Retina (tissue), 1 donor: ENCODE measurements at regions not wholly inside any gene's neighbourhood (a gene's known extent, or its start where the extent isn't known, plus 50 kb on each side); places are given as distances from the start of the nearest gene placed in this dataset.

Experiments used
- DNase-seq: peaks from one replicate; pipeline ENCODE4 v3.0.0-alpha.2; 2016

DNA sequence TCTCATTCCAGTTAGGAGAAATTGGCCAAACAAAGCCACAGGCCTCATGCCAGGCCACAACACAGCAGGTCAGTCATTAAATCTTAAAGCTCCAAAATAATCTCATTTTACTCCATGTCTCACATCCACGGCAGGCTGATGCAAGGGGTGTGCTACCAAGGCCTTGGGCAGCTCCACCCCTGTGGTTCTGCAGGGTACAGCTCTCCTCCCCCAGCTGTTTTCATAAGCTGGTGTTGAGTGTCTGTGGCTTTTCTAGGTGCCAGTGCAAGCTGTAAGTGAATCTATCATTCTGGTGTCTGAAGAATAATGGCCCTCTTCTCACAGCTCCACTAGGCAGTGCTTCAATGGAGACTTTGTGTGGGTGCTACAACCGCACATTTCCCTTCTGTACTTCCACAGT, 949.2 kb downstream of the TECRL start:
- DNase-seq = no peak

DNA sequence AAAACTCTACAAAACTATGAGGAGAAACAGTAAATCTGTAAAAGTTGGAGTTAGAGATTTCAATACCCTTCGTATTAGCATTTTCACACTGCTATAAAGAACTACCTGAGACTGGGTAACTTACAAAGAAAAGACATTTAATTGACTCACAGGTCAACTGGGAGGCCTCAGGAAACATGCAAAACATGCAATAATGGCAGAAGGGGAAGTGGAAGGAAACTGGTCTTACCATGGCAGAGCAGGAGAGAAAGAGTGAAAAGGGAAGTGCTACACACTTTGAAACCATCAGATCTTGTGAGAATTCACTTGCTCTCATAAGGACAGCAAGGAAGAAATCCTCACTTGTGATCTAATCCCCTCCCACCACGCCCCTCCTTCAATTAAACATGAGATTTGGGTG, 949.9 kb downstream of the TECRL start:
- DNase-seq = no peak

DNA sequence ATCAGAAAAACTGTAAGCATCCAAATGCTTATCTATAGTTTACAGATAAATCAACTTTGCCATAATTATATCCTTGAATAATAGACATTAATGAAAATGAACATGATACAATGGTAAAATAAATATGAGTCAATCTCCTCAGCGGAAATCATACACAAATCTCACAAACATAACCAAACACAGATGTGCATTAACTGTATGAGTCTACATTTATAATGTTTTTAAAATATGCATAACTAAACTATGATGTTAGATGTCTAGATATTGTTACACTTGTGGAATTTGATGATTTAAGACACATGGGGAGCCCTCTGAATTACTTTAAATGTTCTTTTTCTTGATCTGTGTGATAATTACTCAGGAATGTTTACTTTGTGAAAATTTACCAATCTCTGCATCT, 951.2 kb downstream of the TECRL start:
- DNase-seq = no peak

DNA sequence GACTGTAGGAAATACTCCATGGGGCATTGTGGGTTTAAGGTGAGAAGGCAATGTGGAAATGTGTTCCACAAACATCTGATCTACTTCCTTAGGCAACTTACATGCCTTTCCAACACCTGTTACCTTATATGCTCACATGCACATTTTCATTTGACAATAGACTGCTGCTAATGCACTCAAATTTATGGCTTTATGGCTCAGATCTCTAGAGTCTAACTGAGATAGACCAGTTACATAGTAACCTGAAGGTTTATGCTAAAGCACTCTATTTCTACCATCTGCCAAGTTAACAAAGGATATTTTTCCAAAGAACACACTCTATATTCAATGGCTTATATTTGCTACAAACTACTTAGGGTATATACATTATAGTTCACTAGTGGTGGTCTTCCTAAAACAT, 969.0 kb downstream of the TECRL start:
- no peak for DNase-seq

DNA sequence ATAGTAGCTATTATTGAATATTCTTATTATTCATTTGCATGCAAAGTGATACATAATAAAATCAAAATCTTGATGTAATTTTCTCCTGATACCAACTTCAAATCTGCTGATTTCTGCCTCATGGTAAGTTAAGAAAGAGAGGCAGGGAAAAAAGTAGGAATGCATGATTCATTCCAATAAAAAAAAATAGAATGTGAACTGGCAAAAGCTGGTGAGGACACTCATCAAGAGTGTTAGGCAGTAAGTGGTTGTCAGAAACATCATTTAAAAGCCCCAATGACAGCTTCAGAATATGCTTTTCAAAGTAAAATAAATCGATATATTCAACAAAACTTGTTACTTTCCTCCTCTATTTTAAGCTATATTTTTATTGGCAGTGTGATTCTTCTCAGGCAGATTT, 979.1 kb downstream of the TECRL start:
- no peak for DNase-seq

DNA sequence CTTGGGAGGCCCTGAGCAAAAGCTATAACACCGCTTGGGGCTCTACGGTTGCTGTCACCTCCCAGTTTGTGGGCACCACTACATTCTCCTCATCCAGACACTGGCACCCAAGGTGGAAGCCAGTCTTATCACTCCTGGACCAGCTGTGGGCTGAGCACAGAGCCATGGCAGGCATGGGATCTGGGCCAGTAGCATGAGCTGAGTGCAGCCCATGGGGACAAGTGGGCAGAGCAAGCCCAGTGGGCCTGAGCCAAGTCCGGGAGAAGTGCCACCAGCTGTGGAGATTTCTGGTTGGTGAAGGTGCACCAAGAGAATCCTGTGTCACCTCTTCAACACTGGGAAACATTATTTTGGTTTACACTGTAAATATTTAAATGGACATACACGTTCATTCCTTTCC, 1013.0 kb downstream of the TECRL start:
- DNase-seq = no peak

DNA sequence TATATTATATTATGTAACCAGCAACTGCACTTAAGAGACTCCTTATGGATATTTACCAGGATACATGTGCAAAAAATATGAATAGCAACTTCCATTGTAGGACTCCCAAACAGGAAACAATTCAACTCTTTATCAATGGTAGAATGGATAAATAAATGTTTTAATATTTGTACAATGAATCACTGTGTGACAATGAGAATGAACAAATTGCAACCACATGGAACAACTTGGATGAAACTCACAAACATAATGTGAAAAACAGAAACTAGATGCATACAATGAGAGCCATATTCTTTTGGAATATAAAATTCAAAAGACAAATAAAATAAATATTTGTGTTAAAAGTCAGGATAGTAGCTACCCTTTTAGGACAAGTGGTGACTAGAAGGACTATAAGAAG, 1015.7 kb downstream of the TECRL start:
- DNase-seq = no peak

DNA sequence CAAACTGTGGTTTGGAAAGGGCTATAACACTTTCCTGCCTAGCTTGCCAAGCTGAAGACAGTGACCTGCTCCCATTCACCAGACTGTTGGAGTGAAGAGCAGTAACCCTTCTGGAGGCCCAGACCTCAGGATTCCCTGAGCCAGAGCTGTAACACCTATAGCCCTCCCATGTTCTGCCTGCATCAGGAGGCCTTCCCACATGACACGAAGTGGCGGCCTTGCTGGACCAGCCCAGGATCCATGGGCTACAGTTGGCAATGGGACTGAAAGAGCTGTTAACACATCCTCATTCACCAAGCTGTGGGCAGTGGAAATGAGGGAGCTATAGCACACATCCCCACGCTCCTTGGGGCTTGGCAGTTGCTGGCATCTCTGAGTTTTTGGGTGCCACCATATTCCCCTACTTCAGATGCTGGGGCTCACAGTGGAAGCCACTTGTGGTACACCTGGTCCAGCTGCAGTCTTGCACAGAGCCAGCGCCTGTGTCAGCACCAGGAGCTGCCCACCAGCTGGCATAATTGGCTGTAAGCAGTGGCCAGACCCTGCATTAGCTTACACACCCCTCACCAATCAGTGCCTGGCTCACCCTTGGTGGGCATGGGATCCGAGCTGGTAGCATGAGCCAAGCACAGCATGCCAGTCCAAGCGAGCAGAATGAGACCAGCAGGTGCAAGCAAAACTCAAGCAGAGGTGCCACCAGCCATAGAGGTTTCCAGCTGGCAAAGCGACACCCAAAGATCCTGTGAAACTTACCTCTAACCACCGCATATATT, 1029.3 kb downstream of the TECRL start:
- DNase-seq = no peak

DNA sequence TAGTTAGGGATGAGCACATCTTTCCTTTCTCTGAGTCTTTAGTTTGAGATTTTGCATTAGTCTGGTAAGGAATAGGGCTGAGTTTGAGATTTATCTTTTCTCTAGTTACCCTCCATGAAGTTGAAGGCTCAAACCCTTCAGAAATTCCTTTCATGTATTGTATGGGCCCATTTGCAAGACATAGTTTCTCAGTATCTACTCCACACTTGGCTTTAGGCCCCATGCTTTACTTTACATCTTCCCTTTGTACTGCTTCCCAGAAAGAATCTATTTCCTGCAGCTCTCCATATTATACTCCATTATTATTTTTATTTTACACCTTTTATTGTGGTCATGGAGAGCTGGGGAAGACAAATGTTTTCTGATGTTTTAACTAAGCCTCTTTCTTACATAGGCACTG, 1038.2 kb downstream of the TECRL start:
- DNase-seq = no peak

DNA sequence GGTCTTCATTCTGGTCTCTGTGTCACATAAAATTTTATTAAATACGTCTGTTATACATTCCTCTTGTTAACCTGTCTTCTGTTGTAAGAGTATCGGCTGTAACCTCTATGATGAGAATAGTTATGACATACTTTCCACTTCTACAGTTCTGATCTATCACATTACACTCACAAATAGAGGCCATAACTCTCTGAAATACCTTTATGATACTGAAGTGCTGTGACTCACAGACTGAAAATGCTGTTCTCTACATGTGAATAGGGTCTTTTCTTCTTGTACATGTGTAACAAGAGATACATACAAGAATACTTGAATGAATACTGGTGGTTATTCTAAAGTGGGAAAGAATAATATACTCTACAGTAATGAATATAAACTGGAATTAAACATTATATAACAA, 1047.6 kb downstream of the TECRL start:
- no peak for DNase-seq

DNA sequence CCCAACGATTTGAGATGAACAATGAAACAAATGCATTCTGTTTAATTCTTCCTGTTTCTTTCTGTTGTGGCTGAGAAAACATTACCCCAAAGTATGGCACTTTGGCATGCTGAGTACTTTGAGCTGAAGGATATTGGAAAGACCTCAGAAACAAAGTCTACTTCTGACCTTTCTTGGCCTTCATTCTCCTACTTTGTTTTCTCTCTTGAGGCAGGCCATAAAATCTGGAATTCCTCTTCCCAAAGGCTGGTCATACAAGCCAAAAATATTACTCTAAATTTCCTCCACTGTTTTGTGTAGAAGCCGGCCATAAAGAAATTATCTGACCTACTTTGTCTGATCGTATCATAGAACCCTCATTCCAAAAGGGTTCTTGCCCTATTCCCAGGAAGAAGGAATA, 1048.2 kb downstream of the TECRL start:
- no peak for DNase-seq

DNA sequence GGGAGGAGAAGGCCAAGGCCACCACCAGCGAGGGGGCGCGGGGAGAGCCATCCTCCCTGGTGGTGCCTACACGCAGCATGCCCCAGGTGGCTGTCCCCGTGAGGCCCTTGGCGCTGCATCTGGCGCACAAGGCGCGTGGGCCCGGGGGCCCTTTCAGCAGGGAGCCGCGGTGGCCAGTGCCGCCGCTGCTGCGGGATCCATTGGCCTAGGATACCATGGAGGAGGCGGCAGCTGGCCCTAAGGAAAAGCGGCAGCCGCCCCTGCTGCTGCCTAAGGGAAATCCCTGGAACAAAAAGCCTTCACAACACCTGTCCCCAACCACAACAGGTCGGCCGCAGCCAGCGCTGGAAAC, 1059.6 kb downstream of the TECRL start:
- DNase-seq = no peak

DNA sequence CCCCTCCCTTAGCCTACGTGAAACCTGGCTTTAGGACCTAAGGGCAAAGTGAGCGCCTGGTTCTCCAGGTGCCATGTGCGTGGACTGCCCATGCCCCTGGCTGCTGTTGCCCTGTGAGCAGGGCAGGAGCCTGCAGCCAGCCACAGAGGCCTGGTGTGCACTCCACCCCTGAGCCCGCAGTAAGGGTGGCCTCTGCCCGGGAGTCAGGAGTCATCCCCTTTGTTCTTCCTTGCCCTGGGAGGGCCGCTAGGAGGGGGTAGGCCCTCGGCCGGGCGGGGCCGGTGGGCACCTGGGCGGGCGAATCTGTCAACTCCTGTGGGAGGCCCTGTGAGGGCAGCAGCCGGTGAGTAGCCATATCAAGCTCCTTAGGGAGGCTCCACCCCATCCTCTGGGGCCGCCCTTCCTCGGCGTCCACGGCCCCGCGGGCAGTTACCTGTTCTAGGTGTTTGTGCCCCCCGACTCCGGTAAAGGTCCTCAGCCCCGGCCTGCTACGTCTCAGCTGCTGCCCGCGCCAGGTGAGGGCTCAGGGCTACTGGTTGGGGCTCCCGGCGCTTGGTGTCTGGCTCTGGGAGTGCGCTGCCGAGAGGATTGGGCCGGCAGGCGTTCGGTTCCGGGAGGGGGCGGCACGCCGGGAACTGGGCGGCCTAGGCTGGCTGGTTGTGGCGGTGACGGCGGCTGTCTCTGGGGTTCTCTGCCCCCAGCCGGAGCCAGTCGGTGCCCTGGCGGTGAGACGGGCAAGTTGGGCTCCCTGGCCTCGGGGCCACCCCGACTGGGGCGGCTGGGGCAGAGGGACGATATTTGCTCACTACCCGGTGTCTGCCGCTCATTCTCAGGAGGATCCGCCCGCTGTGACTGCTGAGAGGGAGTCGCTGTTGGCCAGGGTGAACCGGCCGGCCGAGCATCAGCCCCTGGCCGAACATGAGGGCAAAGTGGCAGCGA, 1060.2 kb downstream of the TECRL start:
- DNase-seq = no peak

DNA sequence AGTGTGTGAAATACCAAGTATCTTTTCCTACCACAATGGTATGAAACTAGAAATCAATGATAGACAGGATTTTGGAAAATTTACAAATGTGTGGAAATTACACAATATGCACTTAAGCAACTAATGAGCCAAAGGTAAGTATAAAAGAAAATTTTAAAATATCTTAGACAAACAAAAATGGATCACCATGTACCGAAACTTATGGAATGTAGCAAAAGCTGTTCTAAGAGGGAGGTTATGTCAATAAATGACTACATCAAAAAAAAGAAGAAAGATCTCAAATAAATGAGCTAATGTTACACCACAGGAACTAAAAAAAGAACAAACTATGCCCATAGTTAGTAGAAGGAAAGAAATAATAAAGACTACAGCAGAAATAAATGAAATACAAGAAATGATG, 1084.1 kb downstream of the TECRL start:
- DNase-seq = no peak

DNA sequence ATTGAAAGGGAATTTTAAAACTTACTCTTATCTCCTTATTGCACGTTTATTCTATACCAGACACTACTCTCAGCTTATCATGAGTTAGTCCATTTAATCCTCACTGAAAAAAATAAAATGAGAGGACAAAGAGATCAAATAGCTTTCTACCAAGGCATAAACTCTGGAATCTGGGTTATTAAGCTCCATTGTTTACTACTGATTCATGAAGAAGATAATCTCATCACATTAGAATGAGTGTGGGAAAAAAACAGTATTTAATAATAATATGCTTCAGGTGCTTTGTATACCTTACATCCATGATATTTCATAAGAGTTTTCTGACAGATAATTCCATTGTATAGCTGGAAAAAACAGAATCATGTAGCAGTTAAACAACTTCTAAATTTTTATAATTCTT, 1092.6 kb downstream of the TECRL start:
- DNase-seq = no peak

DNA sequence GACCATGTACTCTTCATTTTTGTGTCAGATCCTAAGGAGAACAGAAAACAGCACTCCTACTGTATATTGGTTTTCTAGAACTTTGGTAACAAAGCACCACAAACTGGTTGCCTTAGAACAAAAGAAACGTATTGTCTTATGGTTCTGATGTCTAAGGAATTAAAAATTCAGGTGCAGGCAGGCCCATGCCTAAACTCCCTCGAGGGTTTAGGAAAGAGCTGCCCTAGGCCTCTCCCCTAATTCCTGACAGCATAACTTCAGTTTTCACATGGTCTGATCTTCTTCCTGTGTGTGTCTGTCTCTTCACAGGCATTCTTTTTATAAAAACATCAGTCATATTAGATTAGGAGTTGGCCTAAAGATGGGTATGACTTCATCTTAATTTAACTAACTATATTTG, 1093.6 kb downstream of the TECRL start:
- DNase-seq = no peak

DNA sequence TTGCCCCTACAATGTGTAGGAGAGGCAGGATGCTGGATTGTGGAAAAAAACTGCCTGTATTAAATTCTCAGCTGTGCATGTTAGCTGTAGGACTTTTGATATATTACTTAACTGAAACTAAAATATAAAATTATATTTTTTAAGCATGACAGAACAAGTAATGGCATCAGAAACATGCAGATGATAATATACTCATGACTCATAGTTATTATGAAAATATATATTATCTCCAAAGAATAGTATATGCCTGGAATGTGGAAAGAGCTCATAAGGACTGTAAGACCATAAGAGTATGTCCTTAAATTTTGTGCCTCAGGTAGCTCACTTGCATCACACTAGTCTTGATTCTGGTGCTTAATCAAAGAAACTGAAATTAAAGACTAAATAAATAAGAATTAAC, 1100.6 kb downstream of the TECRL start:
- no peak for DNase-seq

DNA sequence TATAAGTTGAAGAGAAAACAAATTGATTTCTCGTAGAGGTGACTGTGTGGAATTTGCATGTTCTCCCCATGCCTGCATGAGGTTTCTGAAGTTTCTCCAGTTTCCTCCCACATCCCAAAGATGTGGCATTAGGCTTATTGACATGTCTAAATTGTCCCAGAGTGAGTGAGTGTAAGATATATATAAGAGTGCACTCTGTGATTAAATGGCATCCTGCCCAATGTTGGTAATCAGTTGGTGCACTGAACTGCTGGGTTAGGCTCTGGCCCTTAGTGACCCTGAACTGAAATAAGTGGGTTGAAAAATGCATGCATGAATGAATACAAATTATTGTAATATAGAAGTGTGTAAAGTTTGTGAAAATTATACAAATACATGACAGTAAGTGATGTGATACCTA, 1106.5 kb downstream of the TECRL start:
- DNase-seq = no peak

DNA sequence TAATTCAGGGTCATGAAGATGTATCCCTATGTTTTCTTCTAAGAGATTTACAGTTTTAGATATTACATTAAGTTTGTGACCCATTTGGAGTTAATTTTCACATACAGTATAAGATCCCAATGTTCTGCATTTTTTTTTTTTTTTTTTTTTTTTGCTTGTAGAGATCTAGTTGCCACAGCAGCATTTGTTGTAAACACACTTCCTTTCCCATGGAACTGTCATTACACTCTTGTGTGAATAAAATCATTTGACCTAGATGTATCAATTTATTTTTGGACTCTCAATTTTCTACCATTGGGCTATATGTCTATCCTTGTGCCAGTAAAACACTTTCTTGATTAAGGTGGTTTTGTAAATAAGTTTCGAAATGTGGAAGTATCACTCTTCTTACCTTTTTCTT, 1107.2 kb downstream of the TECRL start:
- DNase-seq = no peak

DNA sequence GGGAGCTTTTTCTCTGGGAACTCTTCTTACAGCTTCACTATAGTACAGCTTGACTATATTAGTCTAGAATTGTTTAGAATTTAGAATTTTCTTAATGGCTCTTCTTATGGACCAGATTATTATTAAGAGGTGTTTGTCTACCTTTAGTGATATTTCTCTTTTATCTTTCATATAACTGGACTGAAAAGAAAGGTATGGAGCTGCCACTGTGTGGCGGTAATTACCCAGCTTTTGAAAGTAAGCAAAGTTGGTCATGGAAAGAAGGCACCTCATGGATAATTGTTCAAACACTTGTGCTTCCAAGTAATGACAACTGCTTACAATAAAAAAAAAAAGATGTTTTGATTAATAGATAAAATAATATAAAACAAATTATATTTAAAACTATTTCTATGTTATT, 1112.5 kb downstream of the TECRL start:
- DNase-seq = no peak

DNA sequence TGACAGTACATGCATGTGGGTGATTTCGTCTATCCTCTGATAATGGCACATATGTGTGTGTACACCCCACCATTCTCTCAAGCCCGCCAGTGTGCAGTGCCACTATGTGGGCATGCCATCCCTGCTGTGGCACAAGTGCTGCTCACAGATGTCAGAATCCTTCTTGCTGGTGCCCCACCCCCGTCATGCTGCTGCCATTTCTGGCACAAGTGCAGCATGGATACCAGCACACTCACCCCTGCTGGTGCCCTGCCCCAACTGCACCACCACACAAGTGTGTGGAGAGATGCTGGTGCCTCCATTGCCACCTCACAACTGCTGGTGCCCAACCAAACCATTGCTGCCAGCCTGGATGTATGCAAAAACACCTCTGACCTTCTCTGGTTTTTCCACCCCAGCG, 1133.8 kb downstream of the TECRL start:
- DNase-seq = no peak

DNA sequence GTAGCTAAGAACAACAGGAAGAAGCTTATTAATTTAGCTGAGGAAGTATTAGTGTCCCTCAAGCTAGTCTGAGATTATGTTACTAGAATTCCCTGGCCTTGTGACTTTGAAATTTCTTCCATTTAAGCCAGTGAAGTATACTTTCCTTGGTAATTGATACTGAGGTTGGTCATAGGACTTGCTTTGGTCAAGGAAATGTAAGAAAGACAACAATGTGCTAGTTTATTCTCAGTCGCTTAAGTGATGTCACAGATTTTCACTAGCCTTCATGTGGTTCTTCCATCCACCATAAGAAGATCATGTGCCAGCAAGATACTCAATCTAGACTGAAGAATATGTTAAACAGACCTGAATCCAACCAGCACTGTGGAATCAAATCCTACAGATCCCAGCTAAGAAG, 1140.1 kb downstream of the TECRL start:
- no peak for DNase-seq

DNA sequence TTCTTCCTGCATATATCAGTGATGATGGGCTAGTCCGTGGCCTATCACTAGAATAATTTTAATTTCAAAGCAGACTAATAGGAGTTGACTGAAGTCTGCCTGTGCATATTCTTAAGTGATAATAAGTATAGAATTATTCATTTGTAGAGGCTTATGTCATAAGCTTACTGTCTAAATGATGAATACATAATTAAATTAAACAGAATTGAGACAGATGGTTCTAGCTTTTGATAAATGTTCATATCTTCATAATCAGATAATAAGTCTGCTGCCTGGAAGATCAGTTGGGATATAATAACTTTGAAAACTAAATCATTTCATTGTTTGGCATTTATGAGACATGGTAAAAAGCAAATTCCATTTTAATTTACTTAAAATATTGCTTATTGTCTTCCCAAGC, 1175.6 kb downstream of the TECRL start:
- DNase-seq = no peak

DNA sequence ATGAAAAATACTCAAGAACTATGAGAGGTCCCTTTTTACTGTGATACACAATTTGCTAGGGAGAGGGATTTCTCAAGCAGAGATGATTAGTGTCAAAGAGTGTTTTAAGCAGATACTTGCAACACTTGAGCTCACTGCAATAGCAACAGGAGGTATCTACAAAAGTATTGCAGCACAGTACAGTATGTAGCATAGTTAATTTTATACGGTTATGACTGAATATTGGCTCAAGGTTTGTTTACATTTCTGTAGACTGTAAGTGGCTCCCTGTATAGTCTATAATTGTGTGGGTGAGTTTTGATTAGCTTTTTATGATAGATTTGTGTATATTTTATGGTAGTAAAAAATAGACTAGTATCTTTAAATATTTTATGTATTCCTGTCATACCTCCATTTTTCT, 1177.2 kb downstream of the TECRL start:
- DNase-seq = no peak

DNA sequence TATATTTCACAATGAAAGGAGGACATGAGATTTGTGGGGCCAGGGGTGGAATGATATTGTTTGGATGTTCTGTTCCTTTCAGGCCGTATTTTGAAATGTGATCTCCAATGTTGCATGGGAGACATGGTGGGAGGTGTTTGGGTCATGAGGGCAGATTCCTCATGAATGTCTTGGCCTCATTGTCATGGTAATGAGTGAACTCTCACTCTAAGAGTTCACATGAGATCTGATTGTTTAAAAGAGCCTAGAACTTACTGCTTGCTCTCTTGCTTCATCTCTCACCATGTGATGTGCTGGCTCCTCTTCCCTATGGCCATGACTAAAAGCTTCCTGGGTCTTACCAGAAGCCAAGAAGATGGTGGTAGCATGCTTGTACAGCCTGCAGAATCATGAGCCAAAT, 1183.0 kb downstream of the TECRL start:
- DNase-seq = no peak
